Stimulated activated naive B cell treated with anti-CD40 and anti-IgM and Interleukin-4, amounts not matched to agents 10 μg/mL and 1 μg/mL and 100 μg/mL, for 72 hours (primary cell): ENCODE measurements at regions not wholly inside any gene's neighbourhood (a gene's known extent, or its start where the extent isn't known, plus 50 kb on each side); places are given as distances from the start of the nearest gene placed in this dataset.

Source experiments
- ATAC-seq, 2 donors: fragments of 150-1000 bp; cut with Tn5 transposase; replicated peaks; 2 replicates each; pipeline ENCODE4 v1.10.0; 2021; ENCODE audit warnings: moderate library complexity in 1 of 2
- DNase-seq: peaks from one replicate; pipeline ENCODE4 v3.0.0; 2021
- H3K27ac Mint-ChIP-seq: one replicate; pipeline ENCODE4 v1.8.0; 2022; ENCODE audit warnings: mild to moderate bottlenecking, mixed read lengths
- H3K27me3 Mint-ChIP-seq, 2 donors: one replicate each; pipeline ENCODE4 v1.8.0; 2022; ENCODE audit warnings: mixed read lengths in 2 of 2
- H3K36me3 Mint-ChIP-seq, 2 donors: one replicate each; pipeline ENCODE4 v1.8.0; 2022; ENCODE audit warnings: mixed read lengths in 2 of 2, mild to moderate bottlenecking in 1 of 2
- H3K4me1 Mint-ChIP-seq, 2 donors: one replicate each; pipeline ENCODE4 v1.8.0; 2022; ENCODE audit warnings: mixed read lengths in 2 of 2, mild to moderate bottlenecking in 1 of 2
- H3K4me3 Mint-ChIP-seq, 2 donors: one replicate each; pipeline ENCODE4 v1.8.0; 2022; ENCODE audit warnings: mild to moderate bottlenecking in 2 of 2, mixed read lengths in 2 of 2, moderate library complexity in 1 of 2
- H3K9me3 Mint-ChIP-seq, 2 donors: one replicate each; pipeline ENCODE4 v1.8.0; 2022; ENCODE audit warnings: mixed read lengths in 2 of 2, mild to moderate bottlenecking in 1 of 2

DNA sequence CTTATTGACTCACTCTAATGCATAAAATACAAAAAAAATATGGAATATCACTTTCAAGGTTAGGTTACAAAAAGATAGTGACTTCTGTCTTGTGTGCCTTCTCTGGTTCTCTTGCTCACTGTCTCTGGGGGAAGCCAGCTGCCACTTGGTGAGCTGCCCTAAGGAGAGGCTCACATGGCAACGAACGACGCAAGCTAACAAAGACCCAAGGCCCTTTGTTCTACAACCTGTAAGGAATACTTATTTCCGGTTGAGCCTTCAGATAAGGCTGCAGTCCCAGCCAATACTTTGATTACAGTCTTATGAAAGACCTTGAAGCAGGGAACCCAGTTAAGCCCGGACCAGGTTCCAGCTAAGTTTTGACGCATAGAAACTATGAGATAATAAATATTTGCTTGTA is 242.4 kb upstream of the TBX3 start:
- Mint-ChIP-seq H3K36me3 (no peaks in the 10 kb centered on the region), H3K4me3 (no peak overlapping the region), H3K4me1 (no peaks in the 10 kb centered on the region), H3K27ac (no peak overlapping the region), H3K9me3 (peaks cover 4 to 9% of the 10 kb centered on the region in 2 donors), H3K27me3 (no peaks in the 10 kb centered on the region)
- ATAC-seq (no peak), DNase-seq (no peak)

- Mint-ChIP-seq H3K36me3 (no peaks in the 10 kb centered on the region), H3K4me1 (no peaks in the 10 kb centered on the region), H3K27ac (no peak overlapping the region), H3K4me3 (no peak overlapping the region), H3K27me3 (no peaks in the 10 kb centered on the region), H3K9me3 (peaks cover 2% of the 10 kb centered on the region in 2 donors)
- DNase-seq (no peak), ATAC-seq (no peak)
Measured at GRCh38 chr12:114924946-114925475, 241.0 kb upstream of the TBX3 start.

- Mint-ChIP-seq H3K27me3 (no peaks in the 10 kb centered on the region), H3K27ac (no peak overlapping the region), H3K36me3 (no peaks in the 10 kb centered on the region), H3K9me3 (peaks cover 2 to 9% of the 10 kb centered on the region in 2 donors), H3K4me1 (no peaks in the 10 kb centered on the region), H3K4me3 (no peak overlapping the region)
- no peak for DNase-seq
- ATAC-seq = no peak
Measured at GRCh38 chr12:114921781-114922180, 237.8 kb upstream of the TBX3 start.

DNA sequence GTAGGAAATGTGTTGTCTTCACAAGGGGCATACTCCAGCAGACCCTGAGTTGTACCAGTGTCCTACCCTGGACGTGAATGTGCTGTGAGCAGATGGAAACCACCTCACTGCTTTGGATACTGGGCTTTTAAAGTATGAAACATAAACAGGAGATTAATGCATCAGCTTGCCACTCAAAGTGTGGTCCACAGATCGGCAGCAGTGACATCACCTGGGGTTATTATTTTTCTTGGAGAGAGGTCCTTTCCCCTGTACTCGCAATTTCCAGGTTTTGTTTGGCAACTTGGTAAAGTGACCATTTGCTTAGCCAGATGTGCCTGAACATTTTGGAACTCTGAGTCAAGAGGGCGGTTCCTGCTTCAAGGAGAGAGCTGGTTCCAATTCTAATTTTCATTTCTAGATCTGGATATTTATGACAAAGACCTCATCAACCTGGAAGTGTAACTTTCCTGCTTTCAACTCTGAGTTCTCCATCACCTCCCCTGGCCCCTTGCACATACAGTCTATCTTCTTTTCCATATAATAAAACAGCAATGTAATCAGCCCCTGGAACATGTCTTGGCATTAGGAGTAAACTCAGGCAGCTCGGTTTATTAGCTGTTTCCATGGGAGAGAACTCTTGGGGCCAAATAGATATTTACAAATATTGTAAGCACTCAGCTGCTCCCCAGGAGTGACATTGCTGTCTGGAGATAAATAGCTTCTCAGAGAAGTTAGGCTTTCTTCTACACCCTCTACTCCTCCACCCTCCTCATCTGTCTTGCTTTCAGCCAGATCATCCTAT is 237.0 kb upstream of the TBX3 start:
- Mint-ChIP-seq H3K4me1 (no peaks in the 10 kb centered on the region), H3K4me3 (no peak overlapping the region), H3K27me3 (no peaks in the 10 kb centered on the region), H3K9me3 (peaks cover 2 to 9% of the 10 kb centered on the region in 2 donors), H3K36me3 (no peaks in the 10 kb centered on the region), H3K27ac (no peak overlapping the region)
- ATAC-seq (no peak), DNase-seq (no peak)

GRCh38 chr12:114919479-114919878 is 235.5 kb upstream of the TBX3 start:
- Mint-ChIP-seq H3K9me3 (peaks cover 2 to 9% of the 10 kb centered on the region in 2 donors), H3K4me3 (no peak overlapping the region), H3K4me1 (no peaks in the 10 kb centered on the region), H3K36me3 (no peaks in the 10 kb centered on the region), H3K27me3 (no peaks in the 10 kb centered on the region), H3K27ac (no peak overlapping the region)
- ATAC-seq = no peak
- DNase-seq = no peak

- Mint-ChIP-seq H3K27ac (no peak overlapping the region), H3K36me3 (no peaks in the 10 kb centered on the region), H3K27me3 (no peaks in the 10 kb centered on the region), H3K4me3 (no peak overlapping the region), H3K9me3 (peaks cover 2 to 9% of the 10 kb centered on the region in 2 donors), H3K4me1 (no peaks in the 10 kb centered on the region)
- ATAC-seq (no peak), DNase-seq (no peak)
Measured at GRCh38 chr12:114918535-114919233, 234.7 kb upstream of the TBX3 start.

GRCh38 chr12:114917953-114918352 is 234.0 kb upstream of the TBX3 start:
- DNase-seq (no peak), ATAC-seq (no peak)
- no peak overlapping the region for H3K27ac Mint-ChIP-seq
- peaks cover 3 to 9% of the 10 kb centered on the region in 2 donors for H3K9me3 Mint-ChIP-seq
- H3K27me3 Mint-ChIP-seq = no peaks in the 10 kb centered on the region
- no peaks in the 10 kb centered on the region for H3K36me3 Mint-ChIP-seq
- H3K4me1 Mint-ChIP-seq = no peaks in the 10 kb centered on the region
- no peak overlapping the region for H3K4me3 Mint-ChIP-seq

DNA sequence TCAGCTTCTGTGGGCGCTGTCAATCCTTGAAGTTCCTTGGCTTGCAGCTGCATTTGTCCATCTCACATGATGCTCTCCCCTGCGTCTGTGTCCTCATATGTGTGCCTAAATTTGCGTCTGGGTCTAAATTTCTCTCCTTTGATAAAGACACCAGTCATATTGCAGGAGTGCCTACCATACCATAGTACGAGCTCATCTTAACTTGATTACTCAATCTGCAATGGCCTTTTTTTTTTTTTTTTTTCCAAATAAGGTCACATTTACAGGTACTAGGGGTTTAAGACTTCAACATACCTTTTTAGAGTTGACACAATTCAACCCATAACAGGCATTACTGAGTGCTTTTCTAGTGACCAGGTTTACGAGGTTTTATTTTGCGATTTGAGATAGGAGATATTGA is 233.3 kb upstream of the TBX3 start:
- DNase-seq (no peak), ATAC-seq (no peak)
- no peaks in the 10 kb centered on the region for H3K27me3 Mint-ChIP-seq
- H3K36me3 Mint-ChIP-seq = no peaks in the 10 kb centered on the region
- no peak overlapping the region for H3K4me3 Mint-ChIP-seq
- no peaks in the 10 kb centered on the region for H3K4me1 Mint-ChIP-seq
- peaks cover 4 to 9% of the 10 kb centered on the region in 2 donors for H3K9me3 Mint-ChIP-seq
- H3K27ac Mint-ChIP-seq = no peak overlapping the region

GRCh38 chr12:114916541-114916940 is 232.6 kb upstream of the TBX3 start:
- Mint-ChIP-seq H3K27me3 (no peaks in the 10 kb centered on the region), H3K4me3 (no peak overlapping the region), H3K9me3 (peaks cover 6 to 9% of the 10 kb centered on the region in 2 donors), H3K36me3 (no peaks in the 10 kb centered on the region), H3K4me1 (no peaks in the 10 kb centered on the region), H3K27ac (no peak overlapping the region)
- DNase-seq (no peak), ATAC-seq (no peak)

GRCh38 chr12:114916124-114916523 is 232.1 kb upstream of the TBX3 start:
- ATAC-seq = no peak
- Mint-ChIP-seq H3K4me3 (no peak overlapping the region), H3K27ac (no peak overlapping the region), H3K9me3 (peaks cover 6 to 9% of the 10 kb centered on the region in 2 donors), H3K27me3 (no peaks in the 10 kb centered on the region), H3K36me3 (no peaks in the 10 kb centered on the region), H3K4me1 (no peaks in the 10 kb centered on the region)
- DNase-seq = no peak

DNA sequence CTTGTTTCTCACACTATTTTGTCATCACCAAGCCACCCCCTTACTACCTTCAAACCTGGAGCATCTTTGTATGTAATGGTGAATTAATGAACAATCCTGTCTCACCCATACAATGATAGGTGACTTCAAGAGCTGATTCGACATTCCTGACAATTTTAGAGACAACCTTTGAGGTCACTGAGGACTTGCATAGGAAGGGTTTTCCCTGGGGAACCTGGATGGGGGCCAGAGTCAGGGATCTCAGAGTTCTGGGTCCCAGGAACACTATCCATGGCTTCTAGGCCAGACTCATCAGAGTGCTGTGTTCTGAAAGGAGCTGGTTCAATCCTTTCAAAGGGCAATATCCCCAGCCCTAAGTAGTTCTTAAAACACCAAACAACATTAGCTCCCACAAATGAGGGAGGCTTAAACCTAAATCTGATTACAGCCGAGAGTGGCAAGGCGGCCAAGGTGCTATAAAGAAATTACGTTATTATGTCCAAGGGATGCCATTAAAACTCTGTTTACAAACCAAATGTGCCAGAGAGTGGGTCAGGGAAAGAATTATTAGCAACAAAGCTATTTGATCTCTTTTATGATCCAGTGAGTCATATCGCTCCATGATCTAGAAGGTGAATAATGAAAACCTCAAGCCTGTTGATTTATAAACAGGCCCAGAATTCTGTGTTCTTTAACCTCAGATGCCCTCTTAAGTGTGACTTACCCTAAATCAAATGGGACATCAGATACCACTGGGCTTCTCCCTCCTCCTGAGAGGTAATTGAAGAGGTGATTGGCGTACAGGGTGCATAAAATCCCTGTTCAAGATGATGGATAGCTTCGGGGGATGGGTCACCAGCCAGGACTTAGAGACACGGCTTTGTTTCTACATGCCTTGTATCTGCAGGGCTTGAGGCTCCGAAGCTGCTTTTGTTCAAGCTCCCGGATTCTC is 230.2 kb upstream of the TBX3 start:
- DNase-seq (no peak), ATAC-seq (no peak)
- Mint-ChIP-seq H3K27ac (no peak overlapping the region), H3K36me3 (no peaks in the 10 kb centered on the region), H3K4me3 (no peak overlapping the region), H3K27me3 (peaks cover 0 to 6% of the 10 kb centered on the region in 2 donors), H3K4me1 (no peaks in the 10 kb centered on the region), H3K9me3 (peaks cover 6 to 9% of the 10 kb centered on the region in 2 donors)

DNA sequence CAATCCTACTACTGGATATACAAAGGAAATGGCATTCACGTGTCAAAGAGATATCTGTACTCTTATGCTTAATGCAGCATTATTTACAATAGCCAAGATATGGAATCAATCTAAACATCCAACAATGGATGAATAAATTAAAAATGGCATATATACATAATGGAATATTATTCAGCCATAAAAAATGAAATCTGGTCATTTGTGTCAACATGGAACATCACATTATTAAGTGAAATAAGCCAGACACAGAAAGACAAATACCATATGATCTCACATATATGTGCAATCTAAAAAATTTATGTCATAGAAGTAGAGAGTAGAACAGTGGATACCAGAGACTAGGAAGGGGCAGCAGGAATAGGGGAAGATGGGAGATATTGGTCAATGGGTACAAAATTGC is 228.8 kb upstream of the TBX3 start:
- DNase-seq = no peak
- H3K4me3 Mint-ChIP-seq = no peak overlapping the region
- no peaks in the 10 kb centered on the region for H3K4me1 Mint-ChIP-seq
- H3K36me3 Mint-ChIP-seq = no peaks in the 10 kb centered on the region
- peaks cover 0 to 6% of the 10 kb centered on the region in 2 donors for H3K27me3 Mint-ChIP-seq
- ATAC-seq = no peak
- peaks cover 6% of the 10 kb centered on the region in 2 donors for H3K9me3 Mint-ChIP-seq
- H3K27ac Mint-ChIP-seq = no peak overlapping the region

GRCh38 chr12:114911196-114911595 is 227.2 kb upstream of the TBX3 start:
- Mint-ChIP-seq H3K27me3 (peaks cover 0 to 6% of the 10 kb centered on the region in 2 donors), H3K36me3 (no peaks in the 10 kb centered on the region), H3K4me3 (no peak overlapping the region), H3K27ac (no peak overlapping the region), H3K4me1 (no peaks in the 10 kb centered on the region), H3K9me3 (peaks cover 0 to 5% of the 10 kb centered on the region in 2 donors)
- no peak for DNase-seq
- no peak for ATAC-seq
